Uterus (tissue), 3 donors: ENCODE measurements at regions not wholly inside any gene's neighbourhood (a gene's known extent, or its start where the extent isn't known, plus 50 kb on each side); places are given as distances from the start of the nearest gene placed in this dataset.

ENCODE experiments used
- DNase-seq, 2 donors: peaks; one replicate each; pipeline ENCODE4 v3.0.0-alpha.2; 2019 to 2020
- H3K27ac ChIP-seq, 2 donors: fragments of 200-600 bp; sonication (generic); 1 replicate in 1 of 2; 2 replicates in 1 of 2; pipeline ENCODE4 v1.5.1; 2016 to 2018
- H3K27me3 ChIP-seq, 2 donors: fragments of 200-600 bp; sonication (generic); one replicate each; pipeline ENCODE4 v1.5.1; 2018 to 2019; ENCODE audit warnings: control low read depth in 1 of 2
- H3K36me3 ChIP-seq, 2 donors: fragments of 200-600 bp; sonication (generic); one replicate each; pipeline ENCODE4 v1.5.1; 2019; ENCODE audit warnings: control low read depth in 1 of 2
- H3K4me1 ChIP-seq, 2 donors: fragments of 200-600 bp; sonication (generic); one replicate each; pipeline ENCODE4 v1.5.1; 2018 to 2019; ENCODE audit warnings: control low read depth in 1 of 2
- H3K4me3 ChIP-seq, 2 donors: fragments of 200-600 bp; sonication (generic); 1 replicate in 1 of 2; 2 replicates in 1 of 2; pipeline ENCODE4 v1.5.1; 2018 to 2019; ENCODE audit warnings: mild to moderate bottlenecking in 1 of 2
- H3K9me3 ChIP-seq, 2 donors: fragments of 200-600 bp; sonication (generic); one replicate each; pipeline ENCODE4 v1.5.1; 2019; ENCODE audit warnings: control low read depth in 1 of 2
- CTCF ChIP-seq, 4 experiments: fragments of 200-600 bp in 2 of 4; fragments of 450-650 bp in 2 of 4; sonication (generic) in 2 of 4; IDR thresholded peaks; one replicate each; pipeline ENCODE4 v1.5.1; 2016 to 2019; ENCODE audit warnings: antibody characterized with exemption in 4 of 4, mild to moderate bottlenecking in 2 of 4, moderate library complexity in 1 of 4
- POLR2A ChIP-seq, 2 donors: fragments of 450-650 bp; IDR thresholded peaks; one replicate each; pipeline ENCODE4 v1.6.1; 2016; ENCODE audit warnings: antibody characterized with exemption in 2 of 2, mild to moderate bottlenecking in 1 of 2, moderate library complexity in 1 of 2
- intact Hi-C: fragments of 100-400 bp; cut with DNase I; formaldehyde crosslinking; loops from one replicate; pipeline ENCODE4 v1.15.1; 2023; ENCODE audit warnings: low total_unique reads
- donor health status: DM: yes; HTN: yes; CAD: no.

GRCh38 chr17:55585629-55586028, 74.4 kb upstream of the SMIM36 start:
- Histone ChIP-seq H3K9me3 (no peaks in the 10 kb centered on the region), H3K27me3 (no peaks in the 10 kb centered on the region), H3K4me3 (no peak overlapping the region), H3K27ac (no peak overlapping the region), H3K4me1 (peaks cover 4 to 9% of the 10 kb centered on the region in 2 donors), H3K36me3 (no peaks in the 10 kb centered on the region)
- intact Hi-C loops, result no loop called here
- no peak for DNase-seq
- TF ChIP-seq CTCF (IDR thresholded peaks at IDR 0.05), result no peak
- no peak for TF ChIP-seq POLR2A (IDR thresholded peaks at IDR 0.05)

DNA sequence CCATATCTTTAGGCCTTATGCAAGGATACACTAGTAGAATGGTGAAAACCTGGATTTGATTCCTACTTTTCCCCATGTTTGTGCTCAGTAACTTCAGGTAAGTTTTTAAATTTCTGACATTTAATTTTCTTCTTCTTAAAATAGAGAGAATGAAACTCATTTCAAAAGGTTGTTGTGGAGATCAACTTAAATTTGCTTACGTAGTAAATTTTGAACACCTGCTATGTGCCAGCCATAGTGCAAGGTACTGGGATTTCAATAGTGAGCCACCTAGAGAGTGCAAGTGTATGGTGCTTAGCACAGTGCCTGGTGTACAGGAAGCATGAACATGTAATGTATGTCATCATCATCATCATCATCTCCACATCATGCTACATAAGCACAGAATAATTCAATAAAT, 73.6 kb upstream of the SMIM36 start:
- Histone ChIP-seq H3K4me1 (peaks cover 4 to 9% of the 10 kb centered on the region in 2 donors), H3K27me3 (no peaks in the 10 kb centered on the region), H3K36me3 (no peaks in the 10 kb centered on the region), H3K27ac (no peak overlapping the region), H3K9me3 (no peaks in the 10 kb centered on the region), H3K4me3 (no peak overlapping the region)
- TF ChIP-seq POLR2A (IDR thresholded peaks at IDR 0.05), result no peak
- TF ChIP-seq CTCF (IDR thresholded peaks at IDR 0.05), result no peak
- intact Hi-C loops, result no loop called here
- DNase-seq, result no peak

- intact Hi-C loops, result no loop called here
- H3K4me1 ChIP-seq, result peaks cover 4 to 7% of the 10 kb centered on the region in 2 donors
- no peaks in the 10 kb centered on the region for H3K9me3 ChIP-seq
- no peak overlapping the region for H3K27ac ChIP-seq
- H3K27me3 ChIP-seq, result no peaks in the 10 kb centered on the region
- H3K36me3 ChIP-seq, result no peaks in the 10 kb centered on the region
- no peak for TF ChIP-seq POLR2A (IDR thresholded peaks at IDR 0.05)
- no peak for DNase-seq
- H3K4me3 ChIP-seq, result no peak overlapping the region
Observed at GRCh38 chr17:55584055-55584685, 72.9 kb upstream of the SMIM36 start.

- intact Hi-C loops, result no loop called here
- Histone ChIP-seq H3K4me1 (peaks cover 0 to under 1% of the 10 kb centered on the region in 2 donors), H3K27ac (no peak overlapping the region), H3K27me3 (no peaks in the 10 kb centered on the region), H3K4me3 (no peak overlapping the region), H3K36me3 (no peaks in the 10 kb centered on the region), H3K9me3 (no peaks in the 10 kb centered on the region)
- TF ChIP-seq POLR2A (IDR thresholded peaks at IDR 0.05) (no peak), CTCF (IDR thresholded peaks at IDR 0.05) (no peak)
- DNase-seq, result no peak
Observed at GRCh38 chr17:55582897-55583296, 71.6 kb upstream of the SMIM36 start.

- no peaks in the 10 kb centered on the region for H3K36me3 ChIP-seq
- H3K4me1 ChIP-seq, result no peaks in the 10 kb centered on the region
- TF ChIP-seq CTCF (IDR thresholded peaks at IDR 0.05) (no peak), POLR2A (IDR thresholded peaks at IDR 0.05) (no peak)
- DNase-seq, result no peak
- H3K4me3 ChIP-seq, result no peak overlapping the region
- no peaks in the 10 kb centered on the region for H3K9me3 ChIP-seq
- no peaks in the 10 kb centered on the region for H3K27me3 ChIP-seq
- intact Hi-C loops, result no loop called here
- H3K27ac ChIP-seq, result no peak overlapping the region
Observed at GRCh38 chr17:55580596-55581133, 69.4 kb upstream of the SMIM36 start.
